ENCODE measurements at regions not wholly inside any gene's neighbourhood (a gene's known extent, or its start where the extent isn't known, plus 50 kb on each side); places are given as distances from the start of the nearest gene placed in this dataset.

GRCh38 chr1:34320053-34320669 is 143.5 kb downstream of the C1orf94 start:
- Histone ChIP-seq H3K4me1 (no peaks in the 10 kb centered on the region), H3K27me3 (peaks cover 0 to 20% (median 3%) of the 10 kb centered on the region in 7 donors), H3K27ac (no peak overlapping the region), H3K9me3 (peaks cover 0 to 17% (median 12%) of the 10 kb centered on the region in 11 donors), H3K4me3 (no peak overlapping the region), H3K36me3 (no peaks in the 10 kb centered on the region)
- DNase-seq (no peak), ATAC-seq (no peak)
- TF ChIP-seq CTCF (IDR thresholded peaks at IDR 0.05) = no peak
- 43 to 49% methylated on average over 1 of the region's 1 CpG for WGBS, 2 donors
- intact Hi-C loops (cut with DNase I) = no loop called here

- Histone ChIP-seq H3K27me3 (peaks cover 0 to 37% (median 15%) of the 10 kb centered on the region in 7 donors), H3K36me3 (no peaks in the 10 kb centered on the region), H3K27ac (no peak overlapping the region), H3K9me3 (no peaks in the 10 kb centered on the region), H3K4me1 (no peaks in the 10 kb centered on the region), H3K4me3 (no peak overlapping the region)
- DNase-seq (no peak), ATAC-seq (no peak)
- intact Hi-C loops (cut with DNase I) = no loop called here
- TF ChIP-seq CTCF (IDR thresholded peaks at IDR 0.05) = no peak
- 55 to 58% methylated on average over 3 of the region's 3 CpGs for WGBS, 2 donors
Observed at GRCh38 chr1:34322969-34323368, 146.3 kb downstream of the C1orf94 start.

- TF ChIP-seq CTCF (IDR thresholded peaks at IDR 0.05) = no peak
- no peaks in the 10 kb centered on the region for H3K9me3 ChIP-seq
- no peak for DNase-seq
- H3K27ac ChIP-seq = no peak overlapping the region
- no peak for ATAC-seq
- H3K27me3 ChIP-seq = peaks cover 0 to 37% (median 15%) of the 10 kb centered on the region in 7 donors
- intact Hi-C loops (cut with DNase I) = no loop called here
- H3K36me3 ChIP-seq = no peaks in the 10 kb centered on the region
- H3K4me1 ChIP-seq = no peaks in the 10 kb centered on the region
- WGBS, 2 donors = 70 to 72% methylated on average over 10 of the region's 10 CpGs
- H3K4me3 ChIP-seq = no peak overlapping the region
Observed at GRCh38 chr1:34324879-34325440, 148.3 kb downstream of the C1orf94 start.

- no peak overlapping the region for H3K27ac ChIP-seq
- ATAC-seq (no peak), DNase-seq (no peak)
- no peaks in the 10 kb centered on the region for H3K4me1 ChIP-seq
- H3K27me3 ChIP-seq = peaks cover 0 to 24% (median 11%) of the 10 kb centered on the region in 7 donors
- intact Hi-C loops (cut with DNase I) = no loop called here
- no peaks in the 10 kb centered on the region for H3K9me3 ChIP-seq
- TF ChIP-seq CTCF (IDR thresholded peaks at IDR 0.05) = no peak
- WGBS, 2 donors = 52% methylated on average over 8 of the region's 8 CpGs
- H3K4me3 ChIP-seq = no peak overlapping the region
- H3K36me3 ChIP-seq = no peaks in the 10 kb centered on the region
Observed at GRCh38 chr1:34328281-34328799, 151.6 kb downstream of the C1orf94 start.
